ENCODE measurements at regions not wholly inside any gene's neighbourhood (a gene's known extent, or its start where the extent isn't known, plus 50 kb on each side); places are given as distances from the start of the nearest gene placed in this dataset.
"Not testable (repeated sequence)": the region's sequence is repeated elsewhere in the genome, so short reads cannot be mapped to it uniquely, and the experiment has no call there.

DNA sequence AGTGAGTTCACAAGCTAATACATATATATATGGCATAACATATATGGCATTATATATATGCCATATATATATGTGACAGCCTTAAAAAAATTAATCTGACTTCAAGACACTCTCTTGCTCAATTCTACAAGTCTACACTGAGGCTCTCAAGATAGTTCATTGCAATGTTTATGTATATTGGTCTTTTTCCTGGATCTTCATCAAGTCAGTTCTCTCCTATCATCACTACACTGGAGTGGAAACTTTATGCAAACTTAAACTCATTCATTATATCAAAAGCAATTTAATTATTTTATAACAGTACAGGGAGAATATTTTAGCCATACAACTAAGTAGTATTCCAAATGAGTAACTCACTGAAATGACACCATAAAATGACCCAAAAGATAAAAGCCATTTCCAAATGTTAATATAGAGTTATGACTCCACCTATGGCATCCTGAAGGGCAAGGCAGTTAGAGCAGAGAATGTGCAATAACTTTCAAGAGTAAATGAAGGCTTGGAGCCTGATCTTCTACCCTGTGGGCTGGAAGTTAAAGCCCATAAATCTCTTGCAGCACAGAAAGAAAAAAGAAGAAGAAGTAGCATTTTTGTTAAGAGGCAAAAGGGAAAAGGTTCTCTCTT, 176.3 kb upstream of the SLIT2 start:
- DNase-seq, result no peak
- intact Hi-C loops (cut with DNase I), result no loop called here

DNA sequence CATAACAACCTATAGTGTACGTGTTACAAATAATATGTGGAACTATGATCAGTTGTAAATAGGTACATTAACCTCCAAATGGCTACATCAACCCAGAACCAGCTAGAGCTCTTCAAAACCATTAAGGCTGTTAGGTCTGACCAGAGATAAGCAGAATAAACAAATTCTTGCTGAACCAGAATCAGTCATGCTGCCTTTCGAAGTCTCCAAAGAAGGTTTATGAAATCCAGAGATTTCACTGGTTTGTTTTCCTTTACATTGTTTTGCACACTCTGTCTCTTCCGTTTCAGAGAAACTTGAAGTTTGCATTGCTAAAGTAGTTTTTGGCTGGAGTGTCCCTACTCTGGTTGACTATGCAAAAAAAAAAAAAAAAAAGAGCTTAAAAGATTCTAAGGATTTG, 177.3 kb upstream of the SLIT2 start:
- DNase-seq, result no peak
- intact Hi-C loops (cut with DNase I), result no loop called here

DNA sequence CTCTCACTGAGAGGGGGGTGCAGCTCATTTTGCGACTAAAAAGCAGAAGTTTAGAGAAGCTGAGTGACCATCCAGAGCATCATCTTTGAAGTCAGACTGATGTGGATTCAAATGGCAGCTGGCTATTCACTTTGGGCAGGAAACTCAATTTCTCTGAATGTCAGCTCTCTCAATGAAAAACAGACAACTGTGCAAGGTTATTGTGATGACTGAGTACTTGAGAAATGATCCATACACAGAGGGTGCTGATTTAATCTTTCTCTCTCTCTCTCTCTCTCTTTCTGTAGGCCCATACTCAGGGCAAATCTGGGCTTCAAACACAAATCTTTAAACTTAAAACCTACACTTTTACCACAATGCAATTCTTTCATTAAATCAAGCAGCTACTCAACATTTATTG, 185.8 kb upstream of the SLIT2 start:
- DNase-seq, result no peak
- intact Hi-C loops (cut with DNase I), result no loop called here

DNA sequence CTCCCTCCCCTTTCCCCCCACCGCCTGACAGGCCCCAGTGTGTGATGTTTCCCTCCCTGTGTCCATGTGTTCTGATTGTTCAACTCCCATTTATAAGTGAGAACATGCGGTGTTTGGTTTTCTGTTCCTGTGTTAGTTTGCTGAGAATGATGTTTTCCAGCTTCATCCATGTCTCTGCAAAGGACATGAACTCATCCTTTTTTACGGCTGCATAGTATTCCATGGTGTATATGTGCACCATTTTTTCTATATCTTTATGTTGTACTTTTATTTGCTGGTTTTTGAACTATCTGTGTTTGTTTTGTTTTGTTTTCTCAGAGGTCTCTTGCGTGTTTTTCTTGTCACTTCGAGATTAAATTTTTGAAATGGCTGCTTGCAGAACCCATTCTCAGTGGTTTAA, 188.8 kb upstream of the SLIT2 start:
- DNase-seq; intact Hi-C loops (cut with DNase I): not testable (repeated sequence)

DNA sequence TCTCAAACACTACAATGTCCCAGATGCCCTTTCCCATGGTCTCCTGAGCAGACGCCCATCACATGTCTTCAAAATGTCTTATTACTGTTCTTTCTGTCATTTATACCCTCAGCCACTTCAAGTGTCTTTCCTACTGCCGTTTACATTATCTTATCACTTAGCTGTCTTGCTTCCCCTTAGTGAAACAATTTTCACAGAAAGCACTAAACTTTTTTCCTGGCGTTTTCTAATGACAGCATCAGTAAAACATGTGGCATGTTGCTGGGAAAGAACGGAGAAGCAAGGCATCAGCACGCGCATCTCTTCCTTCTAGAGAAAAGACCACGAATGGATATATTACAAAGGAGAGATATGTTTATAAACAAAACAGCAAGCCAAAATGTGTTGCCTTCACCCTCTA, 189.7 kb upstream of the SLIT2 start:
- intact Hi-C loops (cut with DNase I), result no loop called here

DNA sequence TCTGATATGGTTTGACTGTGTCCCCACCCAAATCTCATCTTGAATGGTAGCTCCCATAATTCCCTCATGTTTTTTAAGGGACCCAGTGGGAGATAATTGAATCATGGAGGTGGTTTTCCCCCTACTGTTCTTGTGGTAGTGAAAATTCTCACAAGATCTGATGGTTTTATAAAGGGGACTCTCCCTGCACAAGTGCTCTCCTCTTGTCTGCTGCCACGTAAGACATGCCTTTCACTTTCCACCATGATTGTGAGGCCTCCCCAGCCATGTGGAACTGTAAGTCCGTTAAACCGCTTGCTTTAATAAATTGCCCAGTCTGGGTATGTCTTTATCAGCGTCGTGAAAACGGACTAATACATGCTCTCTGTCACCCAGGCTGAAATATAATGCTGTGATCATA, 200.9 kb upstream of the SLIT2 start:
- DNase-seq, result no peak

More for the DNA sequence above, 189.7 kb upstream of the SLIT2 start:
- DNase-seq, result no peak

DNA sequence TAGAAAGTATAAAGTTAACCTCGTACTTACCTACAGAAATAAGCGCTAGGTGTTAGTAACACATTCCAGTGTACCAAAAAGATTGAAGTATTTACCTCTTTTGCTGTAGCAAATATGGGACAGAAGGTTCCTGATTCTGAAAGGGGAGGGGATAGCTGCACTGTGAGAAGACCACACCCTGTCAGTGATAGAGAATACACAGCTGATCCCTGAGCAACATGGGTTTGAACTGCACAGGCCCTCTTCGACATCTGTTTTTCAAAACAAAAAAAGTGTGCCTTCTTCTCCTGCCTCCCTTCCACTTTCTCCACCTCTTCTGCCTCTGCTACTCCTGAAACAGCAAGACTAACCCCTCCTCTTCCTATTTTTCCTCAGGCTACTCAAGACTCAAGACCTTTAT, 201.8 kb upstream of the SLIT2 start:
- no peak for DNase-seq
- intact Hi-C loops (cut with DNase I), result no loop called here

More for the DNA sequence above, 200.9 kb upstream of the SLIT2 start:
- intact Hi-C loops (cut with DNase I), result no loop called here

DNA sequence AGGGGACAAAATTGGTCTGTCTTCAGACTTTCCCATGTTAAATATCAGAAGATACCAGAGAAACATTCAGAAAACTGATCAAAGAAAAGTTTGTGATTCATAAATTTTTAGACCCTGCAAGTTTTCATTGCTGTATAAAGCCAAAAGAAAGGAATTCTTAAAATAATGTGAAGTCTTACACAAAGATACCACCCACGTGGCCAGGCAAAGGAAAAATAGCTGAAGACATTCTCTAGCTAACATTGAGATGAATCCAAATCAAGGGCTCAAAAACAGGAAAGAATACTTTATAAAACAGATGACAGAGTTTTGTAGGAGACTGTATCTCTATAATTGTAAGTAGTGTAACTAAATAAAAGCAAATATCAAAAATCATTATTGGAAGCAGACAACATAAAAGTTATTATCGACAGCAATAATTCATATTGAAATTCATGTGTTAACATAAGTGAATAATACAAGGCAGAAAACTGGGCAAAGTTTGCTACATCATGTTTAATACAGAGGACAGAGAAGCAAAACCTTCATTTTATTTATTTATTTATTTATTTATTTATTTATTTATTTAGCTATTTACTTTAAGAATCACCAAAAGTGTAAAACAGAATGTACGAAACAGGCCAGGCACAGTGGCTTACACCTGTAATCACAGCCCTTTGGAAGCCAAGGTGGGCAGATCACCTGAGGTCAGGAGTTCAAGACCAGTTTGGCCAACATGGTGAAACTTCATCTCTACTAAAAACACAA, 204.6 kb upstream of the SLIT2 start:
- intact Hi-C loops (cut with DNase I), result no loop called here
- no peak for DNase-seq

DNA sequence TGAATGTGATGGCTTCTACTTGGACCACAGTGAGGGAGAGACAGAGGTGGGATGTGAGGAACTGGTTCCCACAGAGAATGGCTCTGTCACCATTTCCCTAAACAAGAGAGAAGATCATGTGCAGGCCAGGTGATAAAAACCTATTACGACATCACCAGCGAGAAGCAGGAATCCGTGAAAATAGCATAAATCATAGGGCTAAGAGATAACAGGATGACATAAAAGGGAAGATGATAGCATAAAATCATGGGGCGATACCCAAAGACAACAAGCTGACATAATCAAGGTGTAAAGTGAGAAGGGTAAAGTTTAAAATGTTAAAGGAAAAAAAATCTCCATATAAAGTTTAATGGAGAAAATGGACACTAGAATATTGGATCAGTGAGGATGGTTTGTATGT, 205.5 kb upstream of the SLIT2 start:
- DNase-seq, result no peak
- intact Hi-C loops (cut with DNase I), result no loop called here

DNA sequence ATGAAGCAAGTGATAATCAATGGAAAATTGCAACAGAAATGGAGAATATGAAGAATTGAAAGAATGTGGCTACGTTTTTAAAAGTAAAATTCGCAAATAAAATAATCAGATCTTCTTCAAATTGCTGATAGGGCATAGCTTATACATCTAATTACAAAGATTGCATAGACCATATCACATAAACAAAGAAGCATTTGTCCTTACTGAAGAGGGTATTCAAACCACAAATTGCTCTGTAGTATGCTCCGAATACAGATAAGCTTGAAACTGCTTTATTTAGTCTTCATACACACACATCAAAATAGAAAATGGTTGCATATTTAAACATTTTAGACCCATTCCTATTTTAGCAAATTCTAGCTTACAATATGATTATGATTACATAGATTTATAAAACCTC, 206.7 kb upstream of the SLIT2 start:
- intact Hi-C loops (cut with DNase I), result no loop called here
- no peak for DNase-seq

DNA sequence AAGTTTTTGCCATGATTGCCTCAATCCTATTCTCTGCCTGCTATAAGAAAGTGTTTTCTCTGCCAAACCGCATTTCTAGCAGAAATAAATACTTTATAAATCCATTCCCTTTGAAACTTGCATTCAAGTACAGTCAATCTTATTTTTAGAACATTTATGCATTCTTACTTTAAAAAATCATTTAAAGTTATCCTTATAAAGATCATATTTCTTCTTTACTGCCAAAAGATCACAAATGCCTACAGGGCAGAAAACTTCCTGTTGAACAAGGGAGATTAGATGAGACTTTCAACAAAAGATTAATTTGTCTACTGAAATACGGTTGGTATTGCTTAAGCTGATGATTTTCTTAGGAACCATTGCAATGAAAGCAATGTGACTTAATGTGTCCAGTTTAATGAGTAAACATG, 207.2 kb upstream of the SLIT2 start:
- intact Hi-C loops (cut with DNase I), result no loop called here
- no peak for DNase-seq

DNA sequence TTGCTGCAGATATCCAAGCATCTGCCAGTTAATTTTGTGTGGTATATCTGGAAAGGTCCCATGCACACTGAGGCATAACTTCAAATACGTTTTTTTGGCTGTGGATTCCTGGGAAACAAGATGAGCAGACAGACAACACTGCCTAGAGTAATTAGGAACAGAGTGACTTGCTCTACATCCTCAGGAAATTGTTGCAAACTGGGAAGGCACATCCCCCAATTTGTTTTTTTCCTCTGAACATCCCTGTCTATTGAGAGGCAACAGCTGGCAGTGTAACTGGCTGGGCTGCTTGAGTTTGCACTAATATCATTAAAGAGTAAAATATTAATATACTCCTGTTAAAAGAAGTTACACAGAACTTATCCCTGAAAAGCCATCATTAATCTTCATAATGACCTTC, 207.7 kb upstream of the SLIT2 start:
- DNase-seq, result no peak
- intact Hi-C loops (cut with DNase I), result no loop called here

DNA sequence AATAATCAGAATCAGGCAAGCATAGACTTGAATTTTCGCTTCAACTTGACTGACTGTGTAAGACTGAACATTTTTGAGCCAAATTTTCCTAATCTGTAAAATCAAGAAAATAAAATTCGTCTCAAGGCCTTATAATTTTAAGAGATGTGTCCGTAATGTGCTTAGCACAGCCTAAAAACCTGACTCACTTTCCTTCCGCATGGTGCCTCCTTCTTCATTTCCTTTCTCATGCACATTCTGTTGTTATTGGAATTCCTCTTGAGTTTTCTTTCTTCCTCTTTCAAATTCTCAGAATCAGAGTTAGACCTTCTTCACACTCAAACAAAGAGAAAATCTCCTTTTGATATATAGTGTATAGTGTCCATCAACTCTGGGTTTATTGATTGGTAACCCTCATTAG, 208.9 kb upstream of the SLIT2 start:
- intact Hi-C loops (cut with DNase I), result no loop called here
- no peak for DNase-seq

DNA sequence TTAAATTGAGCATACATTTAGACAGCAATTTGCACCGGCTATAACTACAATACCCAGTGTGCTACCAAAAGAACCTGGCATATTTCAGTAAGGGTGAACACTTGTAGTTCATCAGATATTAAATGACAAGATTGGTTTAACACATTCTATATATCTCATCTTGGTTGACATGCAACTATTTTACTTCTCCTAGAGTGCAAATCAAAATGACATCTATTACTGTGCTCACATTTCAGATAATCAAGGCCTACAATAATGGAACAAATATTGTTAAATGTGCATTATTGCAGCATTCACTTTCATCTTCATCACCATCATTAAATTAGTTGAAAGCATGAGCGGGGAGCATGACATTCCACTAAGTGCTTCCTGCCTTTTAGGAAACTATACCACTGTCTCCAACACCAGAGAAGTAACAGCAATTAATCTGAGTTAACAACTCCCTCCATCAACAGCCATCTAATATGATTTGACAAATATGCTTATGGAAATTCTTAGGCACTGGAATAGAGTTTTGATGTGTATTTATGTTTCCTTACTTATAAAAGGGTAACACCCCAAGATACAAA, 209.8 kb upstream of the SLIT2 start:
- DNase-seq, result no peak
- intact Hi-C loops (cut with DNase I), result no loop called here

DNA sequence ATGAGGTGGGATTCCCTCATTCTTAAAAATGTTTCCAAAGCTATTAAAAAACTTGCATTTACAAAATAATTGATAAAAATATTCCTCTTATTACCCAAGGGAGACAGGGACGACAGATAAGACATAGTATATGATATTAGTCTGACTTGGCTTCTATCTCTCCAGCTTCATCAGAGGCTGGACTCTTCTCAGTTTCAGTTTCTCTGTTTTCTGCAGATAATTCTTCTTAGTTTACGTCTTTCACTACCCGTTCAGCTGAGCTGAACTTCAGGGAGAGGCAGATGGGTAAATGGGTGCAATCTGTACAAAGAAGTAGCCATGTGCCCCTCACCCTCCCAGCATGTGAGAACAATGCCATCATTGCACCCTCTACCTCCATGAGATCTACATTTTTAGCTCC, 214.0 kb upstream of the SLIT2 start:
- DNase-seq, result no peak
- intact Hi-C loops (cut with DNase I), result no loop called here

DNA sequence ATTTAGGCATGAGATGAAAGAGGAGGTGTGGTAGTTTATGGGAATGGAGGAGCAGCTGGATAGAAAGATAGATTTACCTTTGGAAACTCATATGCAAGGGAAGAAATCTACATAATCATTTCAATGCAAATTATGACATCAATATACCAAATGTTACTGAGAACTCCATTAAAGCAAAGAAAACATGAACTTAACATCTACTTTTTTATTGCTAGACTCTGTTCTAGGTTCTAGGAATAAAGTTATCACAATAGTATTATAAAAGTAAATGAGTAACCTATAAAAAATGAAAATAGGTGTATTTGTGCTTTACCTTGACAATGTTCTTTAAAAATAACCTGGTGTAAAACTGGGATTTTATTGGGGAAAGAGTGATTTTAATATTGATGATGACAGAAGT, 221.6 kb upstream of the SLIT2 start:
- DNase-seq, result no peak
- intact Hi-C loops (cut with DNase I), result no loop called here

DNA sequence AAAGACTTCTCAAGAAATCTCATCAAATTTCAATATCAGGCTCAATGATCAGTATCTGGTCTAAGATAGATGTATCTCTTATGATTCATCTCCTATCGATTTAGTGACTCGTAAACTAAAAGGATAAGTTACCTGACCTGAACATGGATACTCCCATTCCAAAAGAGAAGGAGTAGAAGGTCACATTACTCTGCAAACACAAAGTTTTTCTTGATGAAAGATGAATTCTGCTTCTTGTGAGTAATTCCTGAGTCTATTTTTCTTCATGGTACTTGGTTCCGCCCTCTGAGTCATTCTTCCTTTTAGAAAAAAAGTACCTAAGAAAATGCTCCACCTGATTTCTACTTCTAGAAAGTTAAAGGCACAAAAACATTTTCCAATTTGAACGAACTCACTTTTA, 223.1 kb upstream of the SLIT2 start:
- intact Hi-C loops (cut with DNase I), result no loop called here
- no peak for DNase-seq

DNA sequence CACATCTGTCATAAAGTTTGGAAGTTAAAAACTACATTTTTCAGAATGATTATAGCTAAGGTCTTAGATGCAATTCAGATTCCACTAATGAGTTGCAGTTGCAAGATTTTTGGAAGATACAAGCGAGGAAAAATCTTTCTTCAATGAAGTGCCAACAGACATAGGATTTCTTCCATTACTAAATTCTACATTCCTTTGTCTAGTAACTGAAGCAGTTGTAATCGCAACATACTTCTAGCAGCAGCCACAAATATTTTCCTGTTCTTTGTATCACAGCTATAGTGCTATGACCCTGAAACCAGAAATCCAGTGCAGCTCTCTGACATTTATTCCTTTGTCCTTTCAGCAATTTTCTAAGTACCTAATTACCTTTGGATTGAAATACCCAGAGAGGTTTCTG, 225.2 kb upstream of the SLIT2 start:
- DNase-seq, result no peak
- intact Hi-C loops (cut with DNase I), result no loop called here

DNA sequence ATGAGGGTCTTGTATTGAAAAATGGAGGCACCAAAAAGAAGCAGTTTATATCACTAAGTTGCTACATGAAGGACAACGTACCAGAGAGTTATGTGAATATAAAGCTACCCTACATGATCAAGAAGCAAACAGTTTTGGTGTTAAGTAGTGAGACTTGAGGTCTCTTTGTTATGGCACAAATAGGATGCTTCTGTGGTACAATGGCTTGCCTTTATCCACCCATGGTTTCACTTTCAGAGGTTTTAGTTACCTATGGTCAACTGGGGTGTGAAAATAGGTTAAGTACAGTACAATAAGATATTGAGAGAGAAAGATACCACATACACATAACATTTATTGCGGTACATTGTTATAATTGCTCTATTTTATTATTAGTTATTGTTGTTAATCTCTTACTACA, 229.2 kb upstream of the SLIT2 start:
- no peak for DNase-seq
- intact Hi-C loops (cut with DNase I), result no loop called here

DNA sequence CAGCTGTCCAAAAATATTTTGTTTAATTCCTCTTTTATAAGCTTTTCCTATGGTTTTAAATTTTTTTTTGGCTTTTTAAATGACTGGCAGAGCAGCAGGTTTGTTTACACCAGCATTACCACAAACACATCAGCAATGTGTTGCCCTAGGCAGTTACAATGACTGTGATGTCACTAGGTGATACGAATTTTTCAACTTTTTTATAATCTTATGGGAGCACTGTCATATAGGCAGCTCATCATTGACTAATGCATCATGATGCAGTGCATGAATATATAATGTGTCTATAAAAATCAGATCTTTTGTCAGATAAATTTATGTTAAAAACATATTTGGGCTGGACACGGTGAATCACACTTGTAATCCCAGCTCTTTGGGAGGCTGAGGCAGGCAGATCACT, 231.6 kb upstream of the SLIT2 start:
- intact Hi-C loops (cut with DNase I), result no loop called here
- no peak for DNase-seq

Measured in head of caudate nucleus (tissue), 42 donors.